SH-SY5Y (cell line): ENCODE measurements at regions not wholly inside any gene's neighbourhood (a gene's known extent, or its start where the extent isn't known, plus 50 kb on each side); places are given as distances from the start of the nearest gene placed in this dataset.

Experiments used
- GATA2 ChIP-seq: IDR thresholded peaks from 2 replicates; pipeline ENCODE4 v1.6.1; 2011; ENCODE audit warnings: mild to moderate bottlenecking, low read depth, low read length
- GATA3 ChIP-seq: IDR thresholded peaks from 2 replicates; pipeline ENCODE4 v1.6.1; 2011; ENCODE audit warnings: low read depth, mild to moderate bottlenecking, low read length, moderate library complexity

- no peak for TF ChIP-seq GATA2
- no peak for TF ChIP-seq GATA3
Observed at GRCh38 chr16:35692824-35693223, 2233.4 kb downstream of the TP53TG3F start.
